CD14-positive monocyte (primary cell): ENCODE measurements at regions not wholly inside any gene's neighbourhood (a gene's known extent, or its start where the extent isn't known, plus 50 kb on each side); places are given as distances from the start of the nearest gene placed in this dataset.

Experiments
- DNase-seq, 3 donors: peaks; one replicate each; pipeline ENCODE4 v3.0.0-alpha.2; 2011 to 2022
- H2AFZ ChIP-seq: 2 replicates; pipeline ENCODE4 v1.6.0; 2012; ENCODE audit warnings: mild to moderate bottlenecking, low read depth, low read length, inconsistent platforms; ENCODE audit not compliant: insufficient read depth, poor library complexity, severe bottlenecking
- H3K27ac ChIP-seq, 2 donors: 1 replicate in 1 of 2; 2 replicates in 1 of 2; pipeline ENCODE4 v1.5.1; 2012 to 2013; ENCODE audit warnings: low read length in 2 of 2, control low read depth in 1 of 2, inconsistent platforms in 1 of 2, low read depth in 1 of 2, mild to moderate bottlenecking in 1 of 2
- H3K27me3 ChIP-seq, 2 donors: one replicate each; pipeline versions ENCODE4 v1.6.0 to v1.6.1; 2011 to 2013; ENCODE audit warnings: low read length in 2 of 2; ENCODE audit not compliant: control insufficient read depth in 2 of 2, insufficient read depth in 2 of 2
- H3K36me3 ChIP-seq, 2 donors: replicated peaks in 1 of 2; 1 replicate in 1 of 2; 2 replicates in 1 of 2; pipeline versions ENCODE4 v1.5.1 to v1.6.1; 2012 to 2013; ENCODE audit warnings: low read length in 2 of 2, control low read depth in 1 of 2, inconsistent platforms in 1 of 2, mild to moderate bottlenecking in 1 of 2; ENCODE audit not compliant: insufficient read depth in 2 of 2, control insufficient read depth in 1 of 2
- H3K4me1 ChIP-seq, 2 donors: 1 replicate in 1 of 2; 2 replicates in 1 of 2; pipeline versions ENCODE4 v1.5.1 to v1.6.1; 2012 to 2013; ENCODE audit warnings: low read length in 2 of 2, control low read depth in 1 of 2, inconsistent platforms in 1 of 2, mild to moderate bottlenecking in 1 of 2, moderate library complexity in 1 of 2; ENCODE audit not compliant: insufficient read depth in 2 of 2, control insufficient read depth in 1 of 2
- H3K4me2 ChIP-seq: replicated peaks from 2 replicates; pipeline ENCODE3; 2012; ENCODE audit warnings: low read length, moderate library complexity, mild to moderate bottlenecking; ENCODE audit not compliant: poor library complexity, severe bottlenecking; ENCODE audit errors: extremely low read depth
- H3K4me3 ChIP-seq, 3 experiments: fragments of 200-600 bp in 1 of 3; sonication (generic) in 1 of 3; replicated peaks in 1 of 3; 1 replicate in 2 of 3; 2 replicates in 1 of 3; pipeline ENCODE4 v1.5.1; 2011 to 2013; ENCODE audit warnings: low read length in 3 of 3, mild to moderate bottlenecking in 3 of 3, control low read depth in 2 of 3, low read depth in 2 of 3, inconsistent platforms in 1 of 3, moderate library complexity in 1 of 3
- H3K79me2 ChIP-seq: 2 replicates; pipeline ENCODE4 v1.6.0; 2012; ENCODE audit warnings: mild to moderate bottlenecking, control low read depth, inconsistent platforms, low read length, moderate library complexity; ENCODE audit not compliant: insufficient read depth
- H3K9ac ChIP-seq: 2 replicates; pipeline ENCODE4 v1.6.0; 2017; ENCODE audit warnings: low read length, mild to moderate bottlenecking; ENCODE audit not compliant: insufficient read depth, poor library complexity, severe bottlenecking
- H3K9me3 ChIP-seq, 2 donors: replicated peaks in 1 of 2; 1 replicate in 1 of 2; 2 replicates in 1 of 2; pipeline versions ENCODE4 v1.5.1 to v1.6.1; 2012 to 2013; ENCODE audit warnings: low read length in 2 of 2, control low read depth in 1 of 2; ENCODE audit not compliant: control insufficient read depth in 1 of 2, insufficient read depth in 1 of 2
- H4K20me1 ChIP-seq: 2 replicates; pipeline ENCODE4 v1.6.0; 2012; ENCODE audit warnings: mild to moderate bottlenecking, low read length, control low read depth, moderate library complexity; ENCODE audit not compliant: insufficient read depth
- H3K27ac Mint-ChIP-seq, 7 donors: one replicate each; pipeline ENCODE4 v1.8.0; 2020; ENCODE audit warnings: mild to moderate bottlenecking in 7 of 7, mixed read lengths in 7 of 7, moderate library complexity in 6 of 7, inconsistent platforms in 2 of 7
- H3K27me3 Mint-ChIP-seq, 3 donors: one replicate each; pipeline ENCODE4 v1.8.0; 2021 to 2022; ENCODE audit warnings: low read depth in 3 of 3, mild to moderate bottlenecking in 3 of 3, mixed read lengths in 3 of 3, moderate library complexity in 3 of 3, inconsistent platforms in 1 of 3
- H3K36me3 Mint-ChIP-seq, 2 donors: one replicate each; pipeline ENCODE4 v1.8.0; 2020; ENCODE audit warnings: mixed read lengths in 2 of 2, inconsistent platforms in 1 of 2, mild to moderate bottlenecking in 1 of 2
- H3K4me1 Mint-ChIP-seq: one replicate; pipeline ENCODE4 v1.8.0; 2020; ENCODE audit warnings: mild to moderate bottlenecking, mixed read lengths
- H3K4me3 Mint-ChIP-seq, 2 donors: one replicate each; pipeline ENCODE4 v1.8.0; 2020; ENCODE audit warnings: mild to moderate bottlenecking in 2 of 2, mixed read lengths in 2 of 2, moderate library complexity in 1 of 2
- H3K9me3 Mint-ChIP-seq, 7 donors: one replicate each; pipeline ENCODE4 v1.8.0; 2020 to 2022; ENCODE audit warnings: mixed read lengths in 7 of 7, mild to moderate bottlenecking in 6 of 7, moderate library complexity in 6 of 7, inconsistent platforms in 2 of 7
- WGBS: methylation state at CpG from one replicate; pipeline ENCODE4 v1.1.5; 2013; ENCODE audit warnings: missing lambda C conversion rate; ENCODE audit not compliant: insufficient coverage; 5-methylcytosine and 5-hydroxymethylcytosine counted together
- intact Hi-C, 2 donors: fragments of 100-400 bp; cut with micrococcal nuclease; formaldehyde crosslinking; loops; one replicate each; pipeline versions ENCODE4 v1.15.0 to v1.15.1; 2023
- TF ChIP-seq, protein P1 (sequence below): fragments of 200-600 bp; IDR thresholded peaks from one replicate; pipeline ENCODE4 v1.8.0; 2022; ENCODE audit warnings: antibody characterized with exemption, mild to moderate bottlenecking

DNA sequence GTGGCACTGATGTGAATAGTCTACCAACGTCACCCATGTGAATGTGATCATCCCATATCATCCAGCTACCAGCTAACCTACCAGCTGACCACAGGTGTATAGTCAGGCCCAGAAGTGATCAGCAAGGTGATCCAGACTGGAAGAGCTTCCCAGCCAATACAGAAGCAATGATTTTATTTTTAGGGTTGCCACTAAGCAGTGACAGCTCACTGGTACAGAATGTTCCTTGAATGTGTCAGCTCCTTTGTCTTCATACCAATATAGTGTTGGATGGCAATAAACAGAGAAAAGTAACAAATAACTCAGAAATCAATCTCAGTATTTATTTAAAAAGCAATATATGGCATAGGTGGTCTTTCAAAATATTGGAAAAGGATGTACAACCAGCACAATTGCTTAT is 361.8 kb upstream of the CPEB2 start:
- peaks cover 0 to 3% (median 0%) of the 10 kb centered on the region in 3 donors for H3K27me3 Mint-ChIP-seq

DNA sequence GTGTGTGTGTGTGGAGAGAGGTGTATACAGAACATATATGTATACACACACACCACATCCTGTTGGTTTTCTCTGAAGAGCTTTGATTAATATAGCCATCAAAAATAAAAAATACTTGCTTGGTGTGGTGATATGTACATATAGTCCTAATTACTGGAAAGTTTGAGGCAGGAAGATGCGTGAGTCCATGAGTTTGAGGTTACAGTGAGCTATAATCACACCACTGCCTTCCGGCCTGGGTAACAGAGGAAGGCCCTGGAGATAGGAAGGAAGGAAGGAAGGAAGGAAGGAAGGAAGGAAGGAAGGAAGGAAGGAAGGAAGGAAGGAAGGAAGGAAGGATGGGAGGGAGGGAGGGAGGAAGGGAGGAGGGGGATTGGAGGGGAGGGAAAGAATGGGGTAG is 360.4 kb upstream of the CPEB2 start:
- no peaks in the 10 kb centered on the region for H3K36me3 ChIP-seq
- H3K4me1 Mint-ChIP-seq: no peaks in the 10 kb centered on the region
- no peak overlapping the region for H3K4me3 Mint-ChIP-seq
- H3K4me3 ChIP-seq: no peak overlapping the region
- peak overlapping the region in 1 of 7 donors; percentile 70 for H3K27ac Mint-ChIP-seq
- no peaks in the 10 kb centered on the region for H3K36me3 Mint-ChIP-seq
- H3K27ac ChIP-seq: no peak overlapping the region
- intact Hi-C loops: no loop called here
- DNase-seq: no peak
- no peaks in the 10 kb centered on the region for H3K9me3 ChIP-seq
- TF ChIP-seq, protein P1, sequence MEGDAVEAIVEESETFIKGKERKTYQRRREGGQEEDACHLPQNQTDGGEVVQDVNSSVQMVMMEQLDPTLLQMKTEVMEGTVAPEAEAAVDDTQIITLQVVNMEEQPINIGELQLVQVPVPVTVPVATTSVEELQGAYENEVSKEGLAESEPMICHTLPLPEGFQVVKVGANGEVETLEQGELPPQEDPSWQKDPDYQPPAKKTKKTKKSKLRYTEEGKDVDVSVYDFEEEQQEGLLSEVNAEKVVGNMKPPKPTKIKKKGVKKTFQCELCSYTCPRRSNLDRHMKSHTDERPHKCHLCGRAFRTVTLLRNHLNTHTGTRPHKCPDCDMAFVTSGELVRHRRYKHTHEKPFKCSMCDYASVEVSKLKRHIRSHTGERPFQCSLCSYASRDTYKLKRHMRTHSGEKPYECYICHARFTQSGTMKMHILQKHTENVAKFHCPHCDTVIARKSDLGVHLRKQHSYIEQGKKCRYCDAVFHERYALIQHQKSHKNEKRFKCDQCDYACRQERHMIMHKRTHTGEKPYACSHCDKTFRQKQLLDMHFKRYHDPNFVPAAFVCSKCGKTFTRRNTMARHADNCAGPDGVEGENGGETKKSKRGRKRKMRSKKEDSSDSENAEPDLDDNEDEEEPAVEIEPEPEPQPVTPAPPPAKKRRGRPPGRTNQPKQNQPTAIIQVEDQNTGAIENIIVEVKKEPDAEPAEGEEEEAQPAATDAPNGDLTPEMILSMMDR: no peak
- no peaks in the 10 kb centered on the region for H3K4me1 ChIP-seq
- no peak overlapping the region for H2AFZ ChIP-seq
- H3K27me3 ChIP-seq: no peaks in the 10 kb centered on the region
- no peaks in the 10 kb centered on the region for H4K20me1 ChIP-seq
- H3K27me3 Mint-ChIP-seq: peaks cover 0 to 3% (median 0%) of the 10 kb centered on the region in 3 donors
- no CpG with 5 or more reads among the region's 2 CpGs for WGBS
- H3K4me2 ChIP-seq: no peak overlapping the region
- no peaks in the 10 kb centered on the region for H3K79me2 ChIP-seq
- peaks cover 3 to 9% (median 4%) of the 10 kb centered on the region in 7 donors for H3K9me3 Mint-ChIP-seq
- no peak overlapping the region for H3K9ac ChIP-seq

More for the DNA sequence above, 361.8 kb upstream of the CPEB2 start:
- Histone ChIP-seq H3K27ac (no peak overlapping the region), H3K4me3 (no peak overlapping the region), H4K20me1 (no peaks in the 10 kb centered on the region), H3K4me1 (no peaks in the 10 kb centered on the region), H3K4me2 (no peak overlapping the region), H2AFZ (no peak overlapping the region), H3K9me3 (no peaks in the 10 kb centered on the region), H3K9ac (no peak overlapping the region), H3K79me2 (no peaks in the 10 kb centered on the region), H3K27me3 (no peaks in the 10 kb centered on the region), H3K36me3 (no peaks in the 10 kb centered on the region)
- intact Hi-C loops: no loop called here
- no peak overlapping the region for H3K4me3 Mint-ChIP-seq
- no CpG with 5 or more reads among the region's 1 CpG for WGBS
- no peaks in the 10 kb centered on the region for H3K36me3 Mint-ChIP-seq
- H3K9me3 Mint-ChIP-seq: peaks cover 4 to 9% (median 6%) of the 10 kb centered on the region in 7 donors
- H3K4me1 Mint-ChIP-seq: no peaks in the 10 kb centered on the region
- no peak overlapping the region for H3K27ac Mint-ChIP-seq
- no peak for DNase-seq
- TF ChIP-seq, protein P1: no peak
